ENCODE measurements at regions not wholly inside any gene's neighbourhood (a gene's known extent, or its start where the extent isn't known, plus 50 kb on each side); places are given as distances from the start of the nearest gene placed in this dataset.

DNA sequence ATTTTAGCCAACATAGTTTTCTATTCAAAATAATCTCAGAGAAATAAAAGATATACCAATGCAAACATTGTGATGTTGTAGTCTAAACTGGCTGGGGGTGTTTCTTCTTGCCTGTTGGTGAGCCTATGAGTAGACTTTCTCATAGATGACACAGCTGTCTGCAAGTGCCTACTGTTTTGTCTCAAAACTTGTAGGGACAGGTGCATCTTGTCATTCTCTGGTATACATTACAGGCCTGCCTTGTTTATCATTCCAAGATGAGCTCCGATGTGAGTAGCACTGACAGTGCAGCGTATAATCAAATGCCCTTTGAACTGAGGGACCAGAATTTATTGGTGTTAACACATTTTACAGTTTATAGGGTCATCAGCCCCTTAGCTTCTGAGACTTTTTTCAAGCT, 353.8 kb downstream of the PRDM5 start:
- no peak for TF ChIP-seq POLR2A (IDR thresholded peaks at IDR 0.05)
- TF ChIP-seq, protein P1, sequence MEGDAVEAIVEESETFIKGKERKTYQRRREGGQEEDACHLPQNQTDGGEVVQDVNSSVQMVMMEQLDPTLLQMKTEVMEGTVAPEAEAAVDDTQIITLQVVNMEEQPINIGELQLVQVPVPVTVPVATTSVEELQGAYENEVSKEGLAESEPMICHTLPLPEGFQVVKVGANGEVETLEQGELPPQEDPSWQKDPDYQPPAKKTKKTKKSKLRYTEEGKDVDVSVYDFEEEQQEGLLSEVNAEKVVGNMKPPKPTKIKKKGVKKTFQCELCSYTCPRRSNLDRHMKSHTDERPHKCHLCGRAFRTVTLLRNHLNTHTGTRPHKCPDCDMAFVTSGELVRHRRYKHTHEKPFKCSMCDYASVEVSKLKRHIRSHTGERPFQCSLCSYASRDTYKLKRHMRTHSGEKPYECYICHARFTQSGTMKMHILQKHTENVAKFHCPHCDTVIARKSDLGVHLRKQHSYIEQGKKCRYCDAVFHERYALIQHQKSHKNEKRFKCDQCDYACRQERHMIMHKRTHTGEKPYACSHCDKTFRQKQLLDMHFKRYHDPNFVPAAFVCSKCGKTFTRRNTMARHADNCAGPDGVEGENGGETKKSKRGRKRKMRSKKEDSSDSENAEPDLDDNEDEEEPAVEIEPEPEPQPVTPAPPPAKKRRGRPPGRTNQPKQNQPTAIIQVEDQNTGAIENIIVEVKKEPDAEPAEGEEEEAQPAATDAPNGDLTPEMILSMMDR (IDR thresholded peaks at IDR 0.05): no peak

All from right lobe of liver (tissue), 4 donors.